HG03520 (cell line): ENCODE measurements at regions not wholly inside any gene's neighbourhood (a gene's known extent, or its start where the extent isn't known, plus 50 kb on each side); places are given as distances from the start of the nearest gene placed in this dataset.
"Not testable (repeated sequence)": the region's sequence is repeated elsewhere in the genome, so short reads cannot be mapped to it uniquely, and the experiment has no call there.

Experiments
- ATAC-seq: cut with Tn5 transposase; IDR thresholded peaks from one replicate; pipeline ENCODE4 v1.9.1; 2021; ENCODE audit warnings: mild to moderate bottlenecking, moderate library complexity; ENCODE audit not compliant: unreplicated experiment

DNA sequence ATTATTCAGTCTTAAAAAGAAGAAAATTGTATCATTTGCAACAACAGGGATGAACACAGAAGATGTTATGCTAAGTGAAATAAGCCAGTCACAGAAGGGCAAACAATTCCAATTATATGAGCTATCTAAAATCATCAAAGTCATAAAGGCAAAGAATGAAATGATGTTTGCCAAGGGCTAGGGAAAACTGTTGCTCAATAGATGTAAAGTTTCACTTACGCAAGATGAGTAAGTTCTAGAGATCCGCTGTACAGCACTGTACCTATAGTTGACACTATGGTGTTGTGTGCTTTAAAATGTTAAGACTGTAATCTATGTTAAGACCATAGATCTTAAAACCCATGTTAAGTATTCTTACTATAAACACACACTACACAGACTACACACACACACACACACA, 904.6 kb upstream of the LRRN3 start:
- ATAC-seq, result no peak

DNA sequence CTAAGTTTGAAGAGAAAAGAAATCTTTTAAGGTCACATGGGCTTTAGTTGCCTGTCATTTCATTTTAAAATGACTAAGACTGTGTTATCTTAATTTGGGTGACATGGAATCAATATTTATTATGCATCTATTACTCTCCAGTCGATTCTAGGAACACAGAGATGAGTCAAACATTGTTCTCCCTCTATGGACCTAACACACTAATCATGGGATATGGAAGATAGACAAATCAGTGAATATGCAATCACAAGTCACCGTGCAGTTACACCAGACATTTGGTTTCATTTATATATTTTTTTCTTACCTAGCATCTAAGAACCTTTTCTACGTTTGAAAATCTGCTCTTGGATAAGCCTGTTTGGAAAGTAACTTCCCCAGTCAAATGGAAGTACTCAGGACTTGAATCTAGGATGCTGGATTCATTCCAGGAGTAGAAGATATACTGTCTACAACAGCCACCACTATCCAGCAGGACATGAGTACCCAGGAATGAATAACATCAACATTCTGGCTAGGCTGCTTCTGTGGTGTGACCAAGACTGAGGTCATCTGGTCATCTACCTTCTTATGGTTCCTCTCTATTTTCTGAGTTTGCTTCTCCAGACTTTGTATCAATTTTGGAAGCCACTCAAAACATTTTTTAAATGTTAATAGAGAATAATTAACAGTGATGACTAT, 902.9 kb upstream of the LRRN3 start:
- no peak for ATAC-seq

DNA sequence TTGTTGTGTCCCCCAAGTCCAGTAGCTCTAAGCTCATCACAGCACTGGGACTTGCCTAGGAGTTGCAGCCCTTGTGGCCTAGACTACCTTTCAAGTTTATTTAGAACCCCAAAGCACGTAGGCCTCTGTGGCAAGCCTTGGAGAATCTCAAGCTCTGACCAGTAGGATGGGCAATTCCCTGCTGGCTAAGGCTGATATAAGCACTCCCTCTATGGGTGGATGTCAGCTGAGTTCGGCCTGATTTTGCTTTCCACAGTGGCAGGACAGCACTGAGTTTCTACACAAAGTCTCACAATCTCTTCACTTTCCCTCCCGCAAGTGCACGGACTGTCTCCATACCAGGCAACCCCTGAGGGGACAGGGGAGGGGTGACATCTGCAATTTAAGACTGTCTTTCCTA, 886.4 kb upstream of the LRRN3 start:
- no peak for ATAC-seq

DNA sequence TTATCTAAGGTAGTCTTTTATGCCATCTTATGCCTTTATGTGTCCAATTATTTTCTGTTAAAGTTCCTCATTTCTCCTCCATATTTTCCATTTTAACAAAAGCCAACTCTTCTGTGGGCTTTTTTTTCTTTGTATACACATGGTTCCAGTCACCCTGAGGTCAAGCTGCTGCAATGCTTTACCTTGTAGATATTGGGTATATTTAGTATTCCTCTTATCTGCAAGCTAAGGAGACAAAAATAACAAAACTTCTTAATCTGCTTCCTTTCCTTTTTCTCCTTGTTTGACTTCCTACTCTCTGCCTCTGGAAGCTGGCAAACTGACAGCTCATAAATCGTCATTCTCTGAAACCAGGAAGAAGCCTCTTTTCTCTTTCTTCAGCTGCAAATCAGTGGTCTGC, 885.0 kb upstream of the LRRN3 start:
- no peak for ATAC-seq

DNA sequence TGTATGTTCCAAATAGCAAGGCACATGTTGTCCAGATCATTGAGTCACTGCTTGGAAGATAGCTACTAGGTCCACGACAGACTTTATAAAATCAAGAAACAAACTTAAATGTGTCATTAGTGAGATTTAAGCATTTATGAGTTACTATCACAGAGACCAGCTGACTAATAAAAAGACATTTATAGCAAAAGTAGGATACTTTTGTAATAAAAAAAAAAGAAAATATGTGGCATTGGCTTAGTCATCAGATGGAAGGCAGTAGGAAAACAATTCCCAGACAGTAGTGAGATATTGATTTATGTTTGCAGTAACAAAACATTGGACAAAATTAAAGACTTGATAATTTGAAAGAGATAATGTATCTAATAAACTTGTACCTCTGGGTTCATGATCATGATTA, 881.0 kb upstream of the LRRN3 start:
- no peak for ATAC-seq

DNA sequence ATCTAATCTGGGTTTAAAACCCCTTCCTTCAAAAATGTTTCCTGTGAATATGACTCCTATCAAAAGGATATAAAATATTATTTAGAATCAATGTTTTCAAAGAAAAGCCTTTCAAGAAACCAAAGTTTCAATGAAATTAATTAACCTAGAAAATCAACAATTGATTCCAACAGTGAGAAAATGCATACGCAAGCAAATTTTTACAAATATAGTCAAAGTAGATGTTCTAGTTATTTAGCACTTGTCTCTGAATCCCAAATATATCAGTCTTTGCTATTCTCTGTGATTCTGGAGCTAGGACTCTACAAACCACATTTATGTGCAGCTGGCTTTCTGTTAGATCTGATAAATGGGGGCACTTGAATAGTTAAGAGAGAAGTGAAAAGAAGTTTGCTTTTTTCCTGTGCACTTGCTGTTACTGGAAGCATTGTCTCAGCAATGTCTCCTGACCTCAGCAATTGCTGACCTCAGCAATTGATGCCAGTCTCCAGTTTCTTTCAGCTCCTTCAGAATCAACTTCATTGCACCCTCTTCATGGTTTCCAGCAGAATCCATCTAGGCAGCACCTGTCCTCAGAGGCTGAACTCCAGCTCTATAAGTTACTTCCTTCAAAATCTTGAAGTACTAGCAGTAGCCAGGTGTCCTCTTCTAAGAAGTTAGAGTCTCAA, 879.9 kb upstream of the LRRN3 start:
- ATAC-seq, result no peak

DNA sequence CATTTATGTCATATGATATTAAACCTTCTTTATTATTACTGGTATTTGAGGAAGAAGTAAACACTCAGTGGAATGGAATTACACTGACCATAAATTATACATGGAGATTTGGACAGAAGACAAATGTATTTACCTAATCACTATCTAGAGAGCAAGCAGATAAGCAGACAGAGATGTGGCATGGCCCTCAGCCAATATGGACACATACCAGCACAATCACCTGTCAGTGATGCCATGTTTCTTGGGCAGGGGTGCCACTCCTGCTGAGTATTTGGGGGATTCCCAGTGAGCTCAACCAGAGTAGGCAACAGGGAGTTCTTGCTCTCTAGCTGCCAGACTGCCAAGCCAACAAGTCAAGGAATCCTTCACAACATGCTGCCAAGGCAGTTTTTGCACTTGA, 866.3 kb upstream of the LRRN3 start:
- no peak for ATAC-seq

DNA sequence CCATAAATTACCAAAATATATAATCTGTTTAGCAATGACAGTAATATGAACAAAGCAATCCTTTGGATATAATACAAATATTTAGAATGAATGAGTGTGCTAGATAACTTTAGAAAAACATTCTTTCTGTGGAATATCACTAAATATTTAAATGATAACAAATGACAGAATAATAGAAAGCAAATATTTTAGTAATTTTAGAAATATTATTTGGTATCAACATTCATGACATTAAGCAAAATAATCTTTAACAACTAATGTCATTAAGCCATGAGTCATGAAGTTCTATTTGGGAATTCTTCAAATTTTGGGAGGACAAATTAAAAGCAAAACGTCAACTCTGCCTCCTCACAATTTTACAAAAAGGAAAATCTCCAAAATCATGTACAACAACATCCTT, 844.8 kb upstream of the LRRN3 start:
- ATAC-seq, result no peak

DNA sequence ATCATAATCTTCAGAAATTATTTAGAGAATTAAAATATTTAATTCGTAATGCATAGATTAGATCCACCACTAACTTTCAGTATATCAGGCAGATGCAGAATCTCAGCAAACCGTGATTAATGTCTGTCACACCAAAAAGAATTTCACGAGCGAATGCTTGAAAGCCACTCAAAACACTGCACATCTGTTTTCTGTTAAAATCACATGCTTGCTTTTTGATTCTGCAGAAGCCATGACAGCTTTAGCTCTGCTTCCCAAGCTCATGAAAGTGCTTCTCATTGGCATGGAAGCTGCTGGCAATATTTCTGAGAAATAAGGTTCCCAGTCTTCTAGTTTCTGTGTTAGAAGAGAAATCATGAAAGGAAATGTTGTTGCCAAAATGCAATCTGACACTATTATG, 837.8 kb upstream of the LRRN3 start:
- ATAC-seq, result no peak

DNA sequence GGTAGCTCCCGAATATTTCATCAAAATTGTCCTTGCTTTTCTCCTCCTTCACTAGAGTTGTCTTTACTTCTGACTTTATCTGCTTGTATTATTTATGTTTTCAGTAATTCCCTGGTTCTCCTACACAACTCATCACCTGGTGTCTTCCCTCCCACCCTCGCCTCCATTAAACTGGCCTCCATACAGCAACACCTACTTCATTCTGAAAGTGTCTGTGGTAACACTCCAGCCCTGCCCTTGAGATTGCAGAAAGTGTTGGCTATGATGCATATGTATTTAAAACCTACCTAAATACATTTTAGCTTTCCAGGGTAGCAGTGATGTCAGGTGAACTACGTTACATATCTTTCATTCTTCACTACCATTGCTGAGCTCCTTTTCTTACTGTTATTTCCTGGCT, 833.3 kb upstream of the LRRN3 start:
- no peak for ATAC-seq

DNA sequence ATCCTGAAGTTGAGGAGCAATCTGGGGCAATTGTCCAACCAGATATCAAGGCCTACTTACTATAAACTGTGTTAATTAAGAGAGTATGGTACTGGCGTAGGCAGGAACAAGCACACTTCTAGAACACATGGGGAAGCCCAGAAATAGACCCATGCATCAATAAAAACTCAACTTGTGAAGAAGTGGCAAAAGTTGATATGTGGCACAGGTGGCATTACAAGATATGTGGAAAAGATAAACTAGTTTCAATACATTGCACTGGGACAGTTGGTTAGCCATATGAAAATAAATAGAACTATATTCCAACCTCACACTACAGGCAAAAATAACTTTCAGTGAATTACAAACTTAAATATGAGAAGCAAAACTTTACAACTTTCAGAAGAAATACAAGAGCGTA, 828.7 kb upstream of the LRRN3 start:
- no peak for ATAC-seq

DNA sequence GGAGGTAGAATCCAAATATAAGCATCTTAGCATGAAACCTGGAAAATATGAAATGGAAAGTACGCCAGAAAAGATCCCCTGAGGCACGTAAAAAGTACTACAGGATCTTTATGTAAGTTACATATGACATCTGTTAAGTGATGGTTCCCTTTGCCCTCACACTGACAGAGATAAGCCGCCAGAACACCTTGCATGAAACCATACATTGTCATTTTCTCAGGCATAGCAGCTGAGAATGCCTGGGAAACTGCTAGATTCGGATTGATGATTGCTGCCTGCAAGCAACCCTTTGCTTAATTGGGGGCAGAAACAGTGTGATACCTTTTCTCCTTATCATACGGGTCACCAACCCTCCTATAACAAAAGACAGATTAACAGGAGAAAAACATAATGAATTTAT, 826.6 kb upstream of the LRRN3 start:
- no peak for ATAC-seq

DNA sequence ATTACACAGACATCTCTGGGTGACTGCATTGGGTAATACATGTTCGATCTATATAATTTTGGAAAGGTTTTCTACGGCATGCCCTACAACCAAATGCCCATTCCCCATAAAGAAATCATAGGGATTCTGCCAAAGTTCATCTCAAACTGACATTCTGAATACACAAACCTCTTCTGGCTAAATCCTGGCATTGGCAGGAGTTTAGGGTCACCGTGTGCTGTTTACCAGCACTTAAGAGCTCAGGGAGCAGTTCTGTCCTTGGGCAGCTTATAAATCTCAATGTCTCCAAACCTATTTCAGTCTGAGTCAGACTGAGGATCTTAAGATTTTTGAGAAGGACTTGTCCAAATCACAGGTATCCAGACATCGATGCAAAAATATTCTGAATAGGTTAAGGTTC, 809.6 kb upstream of the LRRN3 start:
- no peak for ATAC-seq

DNA sequence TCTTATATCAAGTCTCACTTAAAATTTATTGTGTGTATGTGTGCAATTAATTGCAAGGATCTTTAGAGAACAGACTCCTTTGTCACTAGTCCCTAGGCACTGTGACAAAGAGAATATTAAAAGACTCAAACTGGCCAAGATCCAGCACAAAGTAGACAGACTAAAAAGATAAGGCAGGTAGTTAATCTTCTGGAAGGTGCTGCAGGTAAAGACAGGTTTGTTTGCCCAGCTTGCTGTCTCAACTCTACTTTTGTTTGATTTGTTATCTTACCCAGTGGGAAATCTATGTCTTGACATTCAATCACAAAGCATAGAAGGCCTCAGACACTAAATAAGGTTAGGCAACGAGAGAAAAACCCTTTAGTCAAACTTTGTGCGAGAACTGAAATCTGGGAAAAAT, 807.9 kb upstream of the LRRN3 start:
- no peak for ATAC-seq

DNA sequence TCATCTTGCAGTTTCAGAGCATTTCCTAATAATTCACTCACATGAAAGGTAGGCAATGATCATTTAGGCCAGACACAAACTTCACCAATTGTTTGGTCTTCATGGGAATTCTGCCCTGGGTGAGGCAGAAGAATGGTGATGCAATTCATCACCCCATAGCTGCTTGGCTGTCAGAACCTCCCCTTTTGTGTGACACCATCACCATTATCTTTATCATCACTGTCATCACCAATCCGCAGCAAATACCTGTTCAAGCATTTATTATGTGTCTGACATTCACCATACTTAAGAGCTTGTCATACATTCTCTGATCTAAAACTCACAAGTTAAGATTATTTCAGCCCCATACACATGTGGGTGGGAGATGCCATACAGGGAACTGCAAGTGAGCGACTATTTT, 799.5 kb upstream of the LRRN3 start:
- ATAC-seq, result no peak

DNA sequence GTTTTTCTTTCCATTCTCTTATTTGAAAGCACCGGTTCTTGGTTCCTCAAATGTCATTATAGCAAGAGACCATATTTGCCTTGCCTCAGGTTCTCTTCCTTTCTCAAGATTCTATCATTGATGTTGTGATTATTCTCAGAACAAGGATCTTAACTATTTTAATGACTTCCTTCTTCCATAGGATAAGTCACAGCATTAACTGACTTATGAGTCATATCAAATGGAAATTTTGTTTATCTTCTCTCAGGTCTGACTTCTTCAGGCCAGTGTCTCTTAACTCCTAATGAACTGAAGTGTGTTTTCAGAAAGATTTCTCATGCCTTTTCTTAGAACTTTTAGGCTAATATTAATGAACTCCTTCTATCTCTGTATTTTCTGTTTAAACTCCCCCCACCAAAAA, 794.6 kb upstream of the LRRN3 start:
- no peak for ATAC-seq

DNA sequence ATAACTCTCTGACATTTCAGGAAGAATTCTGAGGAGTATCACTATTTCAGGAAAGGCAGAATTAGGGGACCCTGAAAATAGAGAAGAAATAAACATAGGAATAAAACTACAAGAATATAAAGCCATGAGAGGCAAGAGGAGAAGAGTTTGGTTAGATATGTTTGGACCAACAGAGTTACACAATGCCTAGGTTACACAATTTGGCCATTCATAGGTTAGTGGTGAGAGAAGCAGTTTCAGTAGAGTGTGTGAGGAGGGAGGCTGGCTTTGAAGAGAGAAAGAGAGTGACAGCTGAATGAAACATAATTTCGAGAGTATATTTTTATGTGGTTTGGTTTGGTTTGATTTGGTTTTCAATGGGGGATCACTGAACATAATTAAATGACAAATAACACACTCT, 783.2 kb upstream of the LRRN3 start:
- ATAC-seq, result no peak

DNA sequence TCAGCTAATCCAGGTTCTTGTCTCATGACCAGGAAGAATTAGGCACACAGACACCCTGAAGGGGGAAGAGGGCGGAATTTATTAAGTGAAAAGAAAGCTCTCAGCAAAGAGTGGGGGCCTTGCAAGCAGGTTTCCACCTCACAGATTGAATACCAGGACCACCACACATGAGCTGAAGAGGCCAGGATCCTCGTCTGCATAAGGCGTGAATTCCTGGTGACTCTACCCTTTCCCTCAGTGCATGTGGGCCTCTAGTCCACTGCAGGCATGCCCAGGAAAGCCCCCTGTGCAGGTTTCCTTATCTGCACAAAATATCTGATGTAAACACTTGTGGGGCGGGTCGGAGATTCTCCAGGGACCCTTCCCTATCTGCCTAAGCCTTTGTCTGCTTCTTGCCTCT, 782.1 kb upstream of the LRRN3 start:
- ATAC-seq, result no peak

DNA sequence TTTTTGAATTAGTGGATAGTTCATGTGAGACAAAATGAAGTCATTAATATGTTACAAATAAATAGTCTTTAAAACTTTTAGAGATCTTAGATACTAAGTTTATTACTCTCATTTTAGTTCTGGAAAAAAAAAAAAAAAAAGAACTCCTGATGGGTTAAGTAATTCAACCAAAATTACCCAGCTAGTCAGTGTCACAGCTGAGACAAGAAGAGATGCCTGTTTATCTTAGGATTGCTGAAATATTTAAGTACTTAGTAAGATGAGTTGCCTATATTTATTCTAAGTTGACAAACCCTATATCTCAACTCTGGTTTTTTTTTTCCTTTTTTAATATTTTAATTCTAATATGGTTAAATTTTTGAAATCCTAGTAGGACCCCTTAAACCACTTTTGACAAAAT, 781.0 kb upstream of the LRRN3 start:
- ATAC-seq, result no peak

DNA sequence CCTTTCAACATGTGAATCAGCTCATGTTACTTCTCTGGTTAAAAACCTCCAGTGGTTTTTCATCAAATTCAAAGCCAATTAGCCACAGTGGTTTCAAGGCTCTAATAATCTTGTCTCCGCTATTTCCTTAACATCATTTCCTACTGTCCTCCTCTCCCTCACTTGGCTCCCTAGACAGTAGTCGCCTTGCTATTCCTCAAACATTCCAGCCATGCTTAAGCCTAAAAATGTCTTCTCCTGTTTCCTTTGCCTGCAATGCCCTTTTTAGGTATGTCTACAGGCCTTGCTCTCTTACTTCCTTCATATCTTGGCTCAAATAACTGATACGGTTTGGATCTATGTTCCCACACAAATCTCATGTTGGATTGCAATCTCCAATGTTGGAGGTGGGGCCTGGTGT, 779.4 kb upstream of the LRRN3 start:
- ATAC-seq, result no peak

DNA sequence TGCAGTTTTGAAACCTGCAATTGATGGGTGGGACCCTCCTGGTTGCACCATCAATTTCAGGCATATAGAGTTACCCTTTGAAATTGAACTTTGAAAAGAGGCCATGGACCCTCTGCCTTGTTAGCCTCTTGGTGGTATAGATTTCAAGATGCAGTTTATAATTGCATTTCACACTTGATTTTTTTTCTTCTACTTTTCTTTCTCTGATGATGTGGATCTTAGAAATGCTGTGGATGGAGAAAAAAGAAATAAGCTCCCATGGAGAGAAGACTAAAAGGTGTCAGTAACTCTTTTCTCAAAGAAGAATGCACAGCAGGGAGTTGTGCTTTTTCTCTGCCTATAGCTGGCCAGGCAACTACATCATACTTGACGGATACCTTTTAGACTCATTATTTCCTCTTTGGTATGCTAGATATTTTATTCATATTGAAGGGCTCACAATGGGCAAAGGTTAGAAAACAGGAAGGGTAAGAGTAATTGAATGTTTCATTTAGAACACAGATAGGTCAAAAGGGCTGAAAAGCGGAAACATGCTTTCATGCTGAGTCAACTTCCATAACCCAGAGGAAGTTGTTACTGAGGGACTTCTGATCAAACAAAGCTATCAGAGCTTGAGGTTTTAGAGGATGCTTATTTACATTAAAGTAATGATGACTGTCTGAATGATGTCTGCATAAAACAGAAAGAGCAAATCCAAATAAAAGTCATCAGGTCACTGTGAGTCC, 773.2 kb upstream of the LRRN3 start:
- no peak for ATAC-seq

DNA sequence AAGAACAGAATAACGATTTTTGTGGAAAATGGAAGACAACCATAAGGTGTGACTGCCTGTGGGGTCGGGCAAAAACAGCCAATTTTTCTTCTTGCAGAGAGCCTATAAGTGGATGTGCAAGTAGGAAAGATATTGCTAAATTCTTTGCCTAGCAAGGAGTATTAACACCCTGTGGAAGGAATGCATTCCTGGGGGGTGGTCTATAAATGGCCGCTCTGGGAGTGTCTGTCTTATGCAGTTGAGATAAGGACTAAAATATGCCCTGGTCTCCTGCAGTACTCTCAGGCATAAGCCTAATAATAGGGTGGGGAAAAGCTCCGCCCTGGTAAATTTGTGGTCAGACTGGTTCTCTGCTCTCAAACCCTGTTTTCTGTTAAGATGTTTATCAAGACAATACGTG, 770.6 kb upstream of the LRRN3 start:
- not testable (repeated sequence) for ATAC-seq
